NCI-H460 (cell line): ENCODE measurements at regions not wholly inside any gene's neighbourhood (a gene's known extent, or its start where the extent isn't known, plus 50 kb on each side); places are given as distances from the start of the nearest gene placed in this dataset.

Experiments
- DNase-seq: peaks from one replicate; pipeline ENCODE4 v3.0.0-alpha.2; 2016; ENCODE audit warnings: low read depth; ENCODE audit errors: extremely low read depth

- no peak for DNase-seq
Measured at GRCh38 chr2:126790987-126791780, 107.5 kb upstream of the TEX51 start.

- no peak for DNase-seq
Measured at GRCh38 chr2:126792186-126792585, 106.5 kb upstream of the TEX51 start.

GRCh38 chr2:126792993-126793392 is 105.7 kb upstream of the TEX51 start:
- DNase-seq: no peak

GRCh38 chr2:126793885-126794613 is 104.6 kb upstream of the TEX51 start:
- no peak for DNase-seq

- DNase-seq: no peak
Measured at GRCh38 chr2:126795656-126796055, 103.0 kb upstream of the TEX51 start.

GRCh38 chr2:126796931-126797621 is 101.6 kb upstream of the TEX51 start:
- no peak for DNase-seq

- DNase-seq: no peak
Measured at GRCh38 chr2:126797622-126798275, 100.9 kb upstream of the TEX51 start.

GRCh38 chr2:126798276-126799140 is 100.2 kb upstream of the TEX51 start:
- DNase-seq: no peak

GRCh38 chr2:126799301-126799700 is 99.4 kb upstream of the TEX51 start:
- no peak for DNase-seq

- no peak for DNase-seq
Measured at GRCh38 chr2:126801473-126801872, 97.2 kb upstream of the TEX51 start.

GRCh38 chr2:126802316-126802715 is 96.4 kb upstream of the TEX51 start:
- DNase-seq: no peak

GRCh38 chr2:126802774-126803433 is 95.8 kb upstream of the TEX51 start:
- no peak for DNase-seq

- no peak for DNase-seq
Measured at GRCh38 chr2:126803434-126803775, 95.3 kb upstream of the TEX51 start.

GRCh38 chr2:126804347-126804746 is 94.3 kb upstream of the TEX51 start:
- no peak for DNase-seq

GRCh38 chr2:126808929-126809328 is 89.8 kb upstream of the TEX51 start:
- DNase-seq: no peak

- no peak for DNase-seq
Measured at GRCh38 chr2:126809340-126809739, 89.3 kb upstream of the TEX51 start.

GRCh38 chr2:126810001-126810400 is 88.7 kb upstream of the TEX51 start:
- no peak for DNase-seq

GRCh38 chr2:126811101-126811500 is 87.6 kb upstream of the TEX51 start:
- no peak for DNase-seq

GRCh38 chr2:126817172-126817571 is 81.5 kb upstream of the TEX51 start:
- no peak for DNase-seq

- no peak for DNase-seq
Measured at GRCh38 chr2:126822115-126822514, 76.6 kb upstream of the TEX51 start.
